GM12878 (cell line): ENCODE measurements at regions not wholly inside any gene's neighbourhood (a gene's known extent, or its start where the extent isn't known, plus 50 kb on each side); places are given as distances from the start of the nearest gene placed in this dataset.
"Not testable (repeated sequence)": the region's sequence is repeated elsewhere in the genome, so short reads cannot be mapped to it uniquely, and the experiment has no call there.

Experiments used
- EP300 ChIP-seq, 2 experiments: fragments of 150-350 bp in 1 of 2; IDR thresholded peaks; 2 replicates each; pipeline ENCODE4 v1.6.1; 2011 to 2012; ENCODE audit warnings: low read depth in 2 of 2, low read length in 2 of 2, borderline replicate concordance in 1 of 2, improper control_type of control experiment in 1 of 2, inconsistent platforms in 1 of 2; ENCODE audit not compliant: control insufficient read depth in 1 of 2
- ETV6 ChIP-seq, 2 experiments: fragments of 450-650 bp in 1 of 2; IDR thresholded peaks in 1 of 2; conservative IDR thresholded peaks in 1 of 2; 2 replicates each; pipeline ENCODE4 v1.6.1; 2014; ENCODE audit warnings: antibody characterized with exemption in 1 of 2, borderline replicate concordance in 1 of 2, low read depth in 1 of 2, mild to moderate bottlenecking in 1 of 2, moderate library complexity in 1 of 2
- KLF5 ChIP-seq: fragments of 450-650 bp; IDR thresholded peaks from 2 replicates; pipeline ENCODE4 v1.6.1; 2014; ENCODE audit warnings: mild to moderate bottlenecking; ENCODE audit not compliant: partially characterized antibody
- NFYB ChIP-seq: IDR thresholded peaks from 2 replicates; pipeline ENCODE4 v1.6.1; 2011; ENCODE audit warnings: low read depth, mild to moderate bottlenecking, low read length, improper control_type of control experiment, moderate library complexity; ENCODE audit not compliant: insufficient read depth
- RCOR1 ChIP-seq: conservative IDR thresholded peaks from 2 replicates; pipeline ENCODE4 v1.6.1; 2012; ENCODE audit warnings: low read depth, low read length, improper control_type of control experiment
- SIN3A ChIP-seq: IDR thresholded peaks from 2 replicates; pipeline ENCODE4 v1.6.1; 2012; ENCODE audit warnings: low read depth, low read length, improper control_type of control experiment
- SIX5 ChIP-seq: IDR thresholded peaks from 2 replicates; pipeline ENCODE4 v1.6.1; 2011; ENCODE audit warnings: mild to moderate bottlenecking, low read depth, low read length, moderate library complexity; ENCODE audit not compliant: severe bottlenecking
- TCF12 ChIP-seq: IDR thresholded peaks from 2 replicates; pipeline ENCODE4 v1.6.1; 2011; ENCODE audit warnings: low read depth, mild to moderate bottlenecking, low read length
- TF ChIP-seq, protein P1 (sequence below), 3 experiments: IDR thresholded peaks in 2 of 3; conservative IDR thresholded peaks in 1 of 3; 2 replicates each; pipeline ENCODE4 v1.5.1; 2011; ENCODE audit warnings: low read depth in 3 of 3, low read length in 3 of 3, mild to moderate bottlenecking in 3 of 3, control low read depth in 2 of 3, moderate library complexity in 2 of 3, inconsistent platforms in 1 of 3, mixed read lengths in 1 of 3; ENCODE audit not compliant: control insufficient read depth in 2 of 3, insufficient read depth in 1 of 3; ENCODE audit errors: extremely low read depth in 1 of 3
- TF ChIP-seq, protein P2 (sequence below): fragments of 150-350 bp; IDR thresholded peaks from 2 replicates; pipeline ENCODE4 v1.6.1; 2016; ENCODE audit warnings: low read depth, low read length
- TF ChIP-seq, protein P3 (sequence below): fragments of 450-650 bp; IDR thresholded peaks from 2 replicates; pipeline ENCODE4 v1.6.1; 2016; ENCODE audit warnings: mild to moderate bottlenecking

DNA sequence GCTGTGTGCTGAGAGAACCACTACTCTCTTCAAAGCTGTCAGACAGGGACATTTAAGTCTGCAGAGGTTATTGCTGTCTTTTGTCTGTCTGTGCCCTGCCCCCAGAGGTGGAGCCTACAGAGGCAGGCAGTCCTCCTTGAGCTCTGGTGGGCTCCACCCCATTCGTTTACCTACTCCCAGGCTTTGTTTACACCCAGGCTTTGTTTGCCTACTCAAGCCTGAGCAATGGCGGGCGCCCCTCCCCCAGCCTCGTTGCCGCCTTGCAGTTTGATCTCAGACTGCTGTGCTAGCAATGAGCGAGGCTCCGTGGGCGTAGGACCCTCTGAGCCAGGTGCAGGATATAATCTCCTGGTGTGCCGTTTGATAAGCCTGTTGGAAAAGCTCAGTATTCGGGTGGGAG lies 386.8 kb upstream of the ZMIZ1 start:
- TF ChIP-seq, protein P1, sequence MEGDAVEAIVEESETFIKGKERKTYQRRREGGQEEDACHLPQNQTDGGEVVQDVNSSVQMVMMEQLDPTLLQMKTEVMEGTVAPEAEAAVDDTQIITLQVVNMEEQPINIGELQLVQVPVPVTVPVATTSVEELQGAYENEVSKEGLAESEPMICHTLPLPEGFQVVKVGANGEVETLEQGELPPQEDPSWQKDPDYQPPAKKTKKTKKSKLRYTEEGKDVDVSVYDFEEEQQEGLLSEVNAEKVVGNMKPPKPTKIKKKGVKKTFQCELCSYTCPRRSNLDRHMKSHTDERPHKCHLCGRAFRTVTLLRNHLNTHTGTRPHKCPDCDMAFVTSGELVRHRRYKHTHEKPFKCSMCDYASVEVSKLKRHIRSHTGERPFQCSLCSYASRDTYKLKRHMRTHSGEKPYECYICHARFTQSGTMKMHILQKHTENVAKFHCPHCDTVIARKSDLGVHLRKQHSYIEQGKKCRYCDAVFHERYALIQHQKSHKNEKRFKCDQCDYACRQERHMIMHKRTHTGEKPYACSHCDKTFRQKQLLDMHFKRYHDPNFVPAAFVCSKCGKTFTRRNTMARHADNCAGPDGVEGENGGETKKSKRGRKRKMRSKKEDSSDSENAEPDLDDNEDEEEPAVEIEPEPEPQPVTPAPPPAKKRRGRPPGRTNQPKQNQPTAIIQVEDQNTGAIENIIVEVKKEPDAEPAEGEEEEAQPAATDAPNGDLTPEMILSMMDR (IDR thresholded peaks at IDR 0.05 in 2 of 3, conservative IDR thresholded peaks at IDR 0.05 in 1 of 3; ENCODE audit: control insufficient read depth in 2 of 3, extremely low read depth in 1 of 3, insufficient read depth in 1 of 3, low read depth in 3 of 3, low read length in 3 of 3) = not testable (repeated sequence)
- TF ChIP-seq NFYB; TCF12; RCOR1; KLF5; EP300 (IDR thresholded peaks at IDR 0.05; ENCODE audit: borderline replicate concordance in 1 of 2, control insufficient read depth in 1 of 2, low read depth in 2 of 2, low read length in 2 of 2); SIN3A; SIX5; ETV6 (conservative IDR thresholded peaks at IDR 0.05 in 1 of 2, IDR thresholded peaks at IDR 0.05 in 1 of 2; ENCODE audit: borderline replicate concordance in 1 of 2, low read depth in 1 of 2): not testable (repeated sequence)
- TF ChIP-seq, protein P2, sequence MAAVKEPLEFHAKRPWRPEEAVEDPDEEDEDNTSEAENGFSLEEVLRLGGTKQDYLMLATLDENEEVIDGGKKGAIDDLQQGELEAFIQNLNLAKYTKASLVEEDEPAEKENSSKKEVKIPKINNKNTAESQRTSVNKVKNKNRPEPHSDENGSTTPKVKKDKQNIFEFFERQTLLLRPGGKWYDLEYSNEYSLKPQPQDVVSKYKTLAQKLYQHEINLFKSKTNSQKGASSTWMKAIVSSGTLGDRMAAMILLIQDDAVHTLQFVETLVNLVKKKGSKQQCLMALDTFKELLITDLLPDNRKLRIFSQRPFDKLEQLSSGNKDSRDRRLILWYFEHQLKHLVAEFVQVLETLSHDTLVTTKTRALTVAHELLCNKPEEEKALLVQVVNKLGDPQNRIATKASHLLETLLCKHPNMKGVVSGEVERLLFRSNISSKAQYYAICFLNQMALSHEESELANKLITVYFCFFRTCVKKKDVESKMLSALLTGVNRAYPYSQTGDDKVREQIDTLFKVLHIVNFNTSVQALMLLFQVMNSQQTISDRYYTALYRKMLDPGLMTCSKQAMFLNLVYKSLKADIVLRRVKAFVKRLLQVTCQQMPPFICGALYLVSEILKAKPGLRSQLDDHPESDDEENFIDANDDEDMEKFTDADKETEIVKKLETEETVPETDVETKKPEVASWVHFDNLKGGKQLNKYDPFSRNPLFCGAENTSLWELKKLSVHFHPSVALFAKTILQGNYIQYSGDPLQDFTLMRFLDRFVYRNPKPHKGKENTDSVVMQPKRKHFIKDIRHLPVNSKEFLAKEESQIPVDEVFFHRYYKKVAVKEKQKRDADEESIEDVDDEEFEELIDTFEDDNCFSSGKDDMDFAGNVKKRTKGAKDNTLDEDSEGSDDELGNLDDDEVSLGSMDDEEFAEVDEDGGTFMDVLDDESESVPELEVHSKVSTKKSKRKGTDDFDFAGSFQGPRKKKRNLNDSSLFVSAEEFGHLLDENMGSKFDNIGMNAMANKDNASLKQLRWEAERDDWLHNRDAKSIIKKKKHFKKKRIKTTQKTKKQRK = not testable (repeated sequence)
- TF ChIP-seq, protein P3, sequence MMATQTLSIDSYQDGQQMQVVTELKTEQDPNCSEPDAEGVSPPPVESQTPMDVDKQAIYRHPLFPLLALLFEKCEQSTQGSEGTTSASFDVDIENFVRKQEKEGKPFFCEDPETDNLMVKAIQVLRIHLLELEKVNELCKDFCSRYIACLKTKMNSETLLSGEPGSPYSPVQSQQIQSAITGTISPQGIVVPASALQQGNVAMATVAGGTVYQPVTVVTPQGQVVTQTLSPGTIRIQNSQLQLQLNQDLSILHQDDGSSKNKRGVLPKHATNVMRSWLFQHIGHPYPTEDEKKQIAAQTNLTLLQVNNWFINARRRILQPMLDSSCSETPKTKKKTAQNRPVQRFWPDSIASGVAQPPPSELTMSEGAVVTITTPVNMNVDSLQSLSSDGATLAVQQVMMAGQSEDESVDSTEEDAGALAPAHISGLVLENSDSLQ = not testable (repeated sequence)
